CD14-positive monocyte (primary cell): ENCODE measurements at regions not wholly inside any gene's neighbourhood (a gene's known extent, or its start where the extent isn't known, plus 50 kb on each side); places are given as distances from the start of the nearest gene placed in this dataset.

Source experiments
- DNase-seq, 3 donors: peaks; one replicate each; pipeline ENCODE4 v3.0.0-alpha.2; 2011 to 2022
- H2AFZ ChIP-seq: 2 replicates; pipeline ENCODE4 v1.6.0; 2012; ENCODE audit warnings: mild to moderate bottlenecking, low read depth, low read length, inconsistent platforms; ENCODE audit not compliant: insufficient read depth, poor library complexity, severe bottlenecking
- H3K27ac ChIP-seq, 2 donors: 1 replicate in 1 of 2; 2 replicates in 1 of 2; pipeline ENCODE4 v1.5.1; 2012 to 2013; ENCODE audit warnings: low read length in 2 of 2, control low read depth in 1 of 2, inconsistent platforms in 1 of 2, low read depth in 1 of 2, mild to moderate bottlenecking in 1 of 2
- H3K27me3 ChIP-seq, 2 donors: one replicate each; pipeline versions ENCODE4 v1.6.0 to v1.6.1; 2011 to 2013; ENCODE audit warnings: low read length in 2 of 2; ENCODE audit not compliant: control insufficient read depth in 2 of 2, insufficient read depth in 2 of 2
- H3K36me3 ChIP-seq, 2 donors: replicated peaks in 1 of 2; 1 replicate in 1 of 2; 2 replicates in 1 of 2; pipeline versions ENCODE4 v1.5.1 to v1.6.1; 2012 to 2013; ENCODE audit warnings: low read length in 2 of 2, control low read depth in 1 of 2, inconsistent platforms in 1 of 2, mild to moderate bottlenecking in 1 of 2; ENCODE audit not compliant: insufficient read depth in 2 of 2, control insufficient read depth in 1 of 2
- H3K4me1 ChIP-seq, 2 donors: 1 replicate in 1 of 2; 2 replicates in 1 of 2; pipeline versions ENCODE4 v1.5.1 to v1.6.1; 2012 to 2013; ENCODE audit warnings: low read length in 2 of 2, control low read depth in 1 of 2, inconsistent platforms in 1 of 2, mild to moderate bottlenecking in 1 of 2, moderate library complexity in 1 of 2; ENCODE audit not compliant: insufficient read depth in 2 of 2, control insufficient read depth in 1 of 2
- H3K4me2 ChIP-seq: replicated peaks from 2 replicates; pipeline ENCODE3; 2012; ENCODE audit warnings: low read length, moderate library complexity, mild to moderate bottlenecking; ENCODE audit not compliant: poor library complexity, severe bottlenecking; ENCODE audit errors: extremely low read depth
- H3K4me3 ChIP-seq, 3 experiments: fragments of 200-600 bp in 1 of 3; sonication (generic) in 1 of 3; replicated peaks in 1 of 3; 1 replicate in 2 of 3; 2 replicates in 1 of 3; pipeline ENCODE4 v1.5.1; 2011 to 2013; ENCODE audit warnings: low read length in 3 of 3, mild to moderate bottlenecking in 3 of 3, control low read depth in 2 of 3, low read depth in 2 of 3, inconsistent platforms in 1 of 3, moderate library complexity in 1 of 3
- H3K79me2 ChIP-seq: 2 replicates; pipeline ENCODE4 v1.6.0; 2012; ENCODE audit warnings: mild to moderate bottlenecking, control low read depth, inconsistent platforms, low read length, moderate library complexity; ENCODE audit not compliant: insufficient read depth
- H3K9ac ChIP-seq: 2 replicates; pipeline ENCODE4 v1.6.0; 2017; ENCODE audit warnings: low read length, mild to moderate bottlenecking; ENCODE audit not compliant: insufficient read depth, poor library complexity, severe bottlenecking
- H3K9me3 ChIP-seq, 2 donors: replicated peaks in 1 of 2; 1 replicate in 1 of 2; 2 replicates in 1 of 2; pipeline versions ENCODE4 v1.5.1 to v1.6.1; 2012 to 2013; ENCODE audit warnings: low read length in 2 of 2, control low read depth in 1 of 2; ENCODE audit not compliant: control insufficient read depth in 1 of 2, insufficient read depth in 1 of 2
- H4K20me1 ChIP-seq: 2 replicates; pipeline ENCODE4 v1.6.0; 2012; ENCODE audit warnings: mild to moderate bottlenecking, low read length, control low read depth, moderate library complexity; ENCODE audit not compliant: insufficient read depth
- H3K27ac Mint-ChIP-seq, 7 donors: one replicate each; pipeline ENCODE4 v1.8.0; 2020; ENCODE audit warnings: mild to moderate bottlenecking in 7 of 7, mixed read lengths in 7 of 7, moderate library complexity in 6 of 7, inconsistent platforms in 2 of 7
- H3K27me3 Mint-ChIP-seq, 3 donors: one replicate each; pipeline ENCODE4 v1.8.0; 2021 to 2022; ENCODE audit warnings: low read depth in 3 of 3, mild to moderate bottlenecking in 3 of 3, mixed read lengths in 3 of 3, moderate library complexity in 3 of 3, inconsistent platforms in 1 of 3
- H3K36me3 Mint-ChIP-seq, 2 donors: one replicate each; pipeline ENCODE4 v1.8.0; 2020; ENCODE audit warnings: mixed read lengths in 2 of 2, inconsistent platforms in 1 of 2, mild to moderate bottlenecking in 1 of 2
- H3K4me1 Mint-ChIP-seq: one replicate; pipeline ENCODE4 v1.8.0; 2020; ENCODE audit warnings: mild to moderate bottlenecking, mixed read lengths
- H3K4me3 Mint-ChIP-seq, 2 donors: one replicate each; pipeline ENCODE4 v1.8.0; 2020; ENCODE audit warnings: mild to moderate bottlenecking in 2 of 2, mixed read lengths in 2 of 2, moderate library complexity in 1 of 2
- H3K9me3 Mint-ChIP-seq, 7 donors: one replicate each; pipeline ENCODE4 v1.8.0; 2020 to 2022; ENCODE audit warnings: mixed read lengths in 7 of 7, mild to moderate bottlenecking in 6 of 7, moderate library complexity in 6 of 7, inconsistent platforms in 2 of 7
- WGBS: methylation state at CpG from one replicate; pipeline ENCODE4 v1.1.5; 2013; ENCODE audit warnings: missing lambda C conversion rate; ENCODE audit not compliant: insufficient coverage; 5-methylcytosine and 5-hydroxymethylcytosine counted together
- intact Hi-C, 2 donors: fragments of 100-400 bp; cut with micrococcal nuclease; formaldehyde crosslinking; loops; one replicate each; pipeline versions ENCODE4 v1.15.0 to v1.15.1; 2023
- TF ChIP-seq, protein P1 (sequence below): fragments of 200-600 bp; IDR thresholded peaks from one replicate; pipeline ENCODE4 v1.8.0; 2022; ENCODE audit warnings: antibody characterized with exemption, mild to moderate bottlenecking

DNA sequence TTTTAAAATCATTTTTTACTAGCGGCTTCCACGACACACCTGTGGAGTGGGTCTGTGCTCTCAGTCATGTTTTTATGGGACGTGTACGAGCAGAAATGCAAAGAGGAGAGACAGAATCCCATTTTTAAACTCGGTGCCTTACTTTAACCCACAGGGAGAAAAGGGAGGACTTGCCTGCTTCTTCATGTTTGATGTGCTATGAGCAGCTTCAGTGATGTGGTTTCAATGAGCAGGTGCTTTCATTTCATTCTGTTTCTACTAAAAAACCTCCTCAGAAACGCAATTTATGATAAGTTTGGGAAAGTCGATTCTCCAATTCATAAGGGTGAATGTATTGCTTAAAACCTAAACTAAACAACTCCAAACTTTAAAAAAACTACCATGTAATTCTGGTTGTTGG, 537.2 kb downstream of the GATA3 start:
- peaks cover 0 to 1% (median 0%) of the 10 kb centered on the region in 3 donors for H3K27me3 Mint-ChIP-seq
- H3K4me3 Mint-ChIP-seq, result no peak overlapping the region
- no peak overlapping the region for H3K9ac ChIP-seq
- H3K36me3 ChIP-seq, result no peaks in the 10 kb centered on the region
- H3K4me1 Mint-ChIP-seq, result no peaks in the 10 kb centered on the region
- no peaks in the 10 kb centered on the region for H3K9me3 ChIP-seq
- peaks cover 0 to 4% (median 0%) of the 10 kb centered on the region in 7 donors for H3K9me3 Mint-ChIP-seq
- no peaks in the 10 kb centered on the region for H3K36me3 Mint-ChIP-seq
- H3K27me3 ChIP-seq, result no peaks in the 10 kb centered on the region
- H3K4me3 ChIP-seq, result no peak overlapping the region
- H3K27ac Mint-ChIP-seq, result no peak overlapping the region
- H3K79me2 ChIP-seq, result no peaks in the 10 kb centered on the region
- no peak overlapping the region for H3K27ac ChIP-seq
- intact Hi-C loops, result no loop called here
- no peak for DNase-seq
- H3K4me2 ChIP-seq, result no peak overlapping the region
- H4K20me1 ChIP-seq, result no peaks in the 10 kb centered on the region
- no CpG with 5 or more reads among the region's 7 CpGs for WGBS
- no peak overlapping the region for H2AFZ ChIP-seq
- no peaks in the 10 kb centered on the region for H3K4me1 ChIP-seq
- TF ChIP-seq, protein P1, sequence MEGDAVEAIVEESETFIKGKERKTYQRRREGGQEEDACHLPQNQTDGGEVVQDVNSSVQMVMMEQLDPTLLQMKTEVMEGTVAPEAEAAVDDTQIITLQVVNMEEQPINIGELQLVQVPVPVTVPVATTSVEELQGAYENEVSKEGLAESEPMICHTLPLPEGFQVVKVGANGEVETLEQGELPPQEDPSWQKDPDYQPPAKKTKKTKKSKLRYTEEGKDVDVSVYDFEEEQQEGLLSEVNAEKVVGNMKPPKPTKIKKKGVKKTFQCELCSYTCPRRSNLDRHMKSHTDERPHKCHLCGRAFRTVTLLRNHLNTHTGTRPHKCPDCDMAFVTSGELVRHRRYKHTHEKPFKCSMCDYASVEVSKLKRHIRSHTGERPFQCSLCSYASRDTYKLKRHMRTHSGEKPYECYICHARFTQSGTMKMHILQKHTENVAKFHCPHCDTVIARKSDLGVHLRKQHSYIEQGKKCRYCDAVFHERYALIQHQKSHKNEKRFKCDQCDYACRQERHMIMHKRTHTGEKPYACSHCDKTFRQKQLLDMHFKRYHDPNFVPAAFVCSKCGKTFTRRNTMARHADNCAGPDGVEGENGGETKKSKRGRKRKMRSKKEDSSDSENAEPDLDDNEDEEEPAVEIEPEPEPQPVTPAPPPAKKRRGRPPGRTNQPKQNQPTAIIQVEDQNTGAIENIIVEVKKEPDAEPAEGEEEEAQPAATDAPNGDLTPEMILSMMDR, result no peak

GRCh38 chr10:8594176-8594575, 539.7 kb downstream of the GATA3 start:
- 100% methylated on average over 2 of the region's 8 CpGs for WGBS

More at GRCh38 chr10:8594176-8594575, 539.7 kb downstream of the GATA3 start:
- Mint-ChIP-seq H3K27me3 (no peaks in the 10 kb centered on the region), H3K27ac (no peak overlapping the region), H3K9me3 (peaks cover 0 to 8% (median 5%) of the 10 kb centered on the region in 7 donors), H3K4me3 (no peak overlapping the region), H3K36me3 (no peaks in the 10 kb centered on the region), H3K4me1 (no peaks in the 10 kb centered on the region)
- no peak overlapping the region for H3K9ac ChIP-seq
- intact Hi-C loops, result no loop called here
- H4K20me1 ChIP-seq, result no peaks in the 10 kb centered on the region
- H2AFZ ChIP-seq, result no peak overlapping the region
- no peak overlapping the region for H3K4me3 ChIP-seq
- no peak overlapping the region for H3K27ac ChIP-seq
- no peaks in the 10 kb centered on the region for H3K79me2 ChIP-seq
- peaks cover 0 to 5% of the 10 kb centered on the region in 2 donors for H3K9me3 ChIP-seq
- no peak for DNase-seq
- H3K27me3 ChIP-seq, result no peaks in the 10 kb centered on the region
- TF ChIP-seq, protein P1, result no peak
- H3K4me2 ChIP-seq, result no peak overlapping the region
- no peaks in the 10 kb centered on the region for H3K4me1 ChIP-seq
- H3K36me3 ChIP-seq, result no peaks in the 10 kb centered on the region
